ENCODE measurements at regions not wholly inside any gene's neighbourhood (a gene's known extent, or its start where the extent isn't known, plus 50 kb on each side); places are given as distances from the start of the nearest gene placed in this dataset.

DNA sequence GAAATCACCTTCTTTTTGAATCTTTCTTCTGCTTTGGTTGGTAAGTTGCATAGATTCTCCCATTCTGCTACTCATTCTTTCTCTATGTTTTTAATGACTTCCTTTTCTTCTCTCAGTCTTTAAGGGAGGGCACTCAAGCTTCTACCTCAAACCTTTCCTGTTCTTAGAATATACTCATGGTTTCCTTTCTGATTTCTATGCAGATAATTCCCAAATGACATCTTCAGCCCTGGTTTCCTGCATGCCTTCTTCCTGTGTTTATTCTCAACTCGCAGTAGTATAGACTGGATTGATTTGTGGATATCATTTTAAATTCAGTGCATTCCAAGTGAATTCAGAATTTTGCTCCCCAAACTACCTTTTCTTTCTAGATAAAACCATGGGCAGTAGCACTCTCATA is 803.6 kb downstream of the METTL15 start:
- TF ChIP-seq EZH2 (IDR thresholded peaks at IDR 0.05; ENCODE audit: low read length, unreplicated experiment) (no peak), EZH2phosphoT487 (IDR thresholded peaks at IDR 0.05; ENCODE audit: borderline replicate concordance, low read length) (no peak)
- TF ChIP-seq, protein P1, sequence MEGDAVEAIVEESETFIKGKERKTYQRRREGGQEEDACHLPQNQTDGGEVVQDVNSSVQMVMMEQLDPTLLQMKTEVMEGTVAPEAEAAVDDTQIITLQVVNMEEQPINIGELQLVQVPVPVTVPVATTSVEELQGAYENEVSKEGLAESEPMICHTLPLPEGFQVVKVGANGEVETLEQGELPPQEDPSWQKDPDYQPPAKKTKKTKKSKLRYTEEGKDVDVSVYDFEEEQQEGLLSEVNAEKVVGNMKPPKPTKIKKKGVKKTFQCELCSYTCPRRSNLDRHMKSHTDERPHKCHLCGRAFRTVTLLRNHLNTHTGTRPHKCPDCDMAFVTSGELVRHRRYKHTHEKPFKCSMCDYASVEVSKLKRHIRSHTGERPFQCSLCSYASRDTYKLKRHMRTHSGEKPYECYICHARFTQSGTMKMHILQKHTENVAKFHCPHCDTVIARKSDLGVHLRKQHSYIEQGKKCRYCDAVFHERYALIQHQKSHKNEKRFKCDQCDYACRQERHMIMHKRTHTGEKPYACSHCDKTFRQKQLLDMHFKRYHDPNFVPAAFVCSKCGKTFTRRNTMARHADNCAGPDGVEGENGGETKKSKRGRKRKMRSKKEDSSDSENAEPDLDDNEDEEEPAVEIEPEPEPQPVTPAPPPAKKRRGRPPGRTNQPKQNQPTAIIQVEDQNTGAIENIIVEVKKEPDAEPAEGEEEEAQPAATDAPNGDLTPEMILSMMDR (conservative IDR thresholded peaks at IDR 0.05; ENCODE audit: low read depth, low read length): no peak
